Hematopoietic multipotent progenitor cell treated with erythropoietin and hydrocortisone succinate and interleukin-3 and kit ligand, for 8 days (in vitro differentiated cells): ENCODE measurements at regions not wholly inside any gene's neighbourhood (a gene's known extent, or its start where the extent isn't known, plus 50 kb on each side); places are given as distances from the start of the nearest gene placed in this dataset.

ENCODE experiments used
- DNase-seq: peaks from one replicate; pipeline ENCODE4 v3.0.0-alpha.2; 2015

GRCh38 chr6:44664716-44665115 lies 277.2 kb downstream of the CDC5L start:
- DNase-seq = no peak

DNA sequence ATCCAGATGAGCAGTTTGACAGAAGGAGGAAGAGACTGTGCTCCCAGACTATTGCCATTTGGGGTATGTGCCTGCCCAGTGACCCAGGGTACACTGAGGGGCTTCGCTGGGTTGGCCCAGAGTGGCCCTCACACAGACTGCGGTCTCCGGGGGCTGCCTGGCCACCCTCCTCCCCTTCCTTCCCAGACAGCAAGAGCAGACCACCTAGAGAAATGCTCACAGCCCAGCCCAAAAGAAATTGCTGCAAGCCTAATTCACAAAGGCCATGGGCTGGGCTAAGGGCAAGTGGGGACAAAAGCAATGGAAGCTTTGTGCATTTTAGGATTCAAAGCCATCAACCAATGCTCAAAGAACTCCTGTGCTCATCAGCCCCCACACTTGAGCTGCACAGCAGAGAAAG lies 277.6 kb downstream of the CDC5L start:
- DNase-seq = no peak

GRCh38 chr6:44665683-44666082 lies 278.2 kb downstream of the CDC5L start:
- no peak for DNase-seq

DNA sequence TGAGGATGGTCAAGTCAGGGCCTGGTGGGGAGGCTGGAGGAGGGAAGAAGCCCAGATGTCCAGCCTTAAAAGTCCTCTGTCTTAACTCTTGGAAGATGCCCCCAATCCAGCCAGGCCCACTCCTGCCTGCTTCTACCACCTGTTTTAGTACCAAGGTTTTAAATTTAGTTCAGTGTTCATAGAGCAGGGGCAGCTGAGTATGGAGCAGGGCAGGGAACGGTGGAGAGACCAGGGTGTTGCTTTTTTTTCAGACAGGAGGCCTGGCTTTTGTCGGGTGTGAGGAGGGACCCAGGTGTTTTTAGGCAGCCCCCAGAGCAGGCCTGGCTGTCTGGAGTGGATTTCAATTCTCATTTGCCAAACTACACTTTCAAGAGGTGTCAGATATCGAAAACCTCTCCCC lies 278.8 kb downstream of the CDC5L start:
- no peak for DNase-seq

GRCh38 chr6:44667226-44667625 lies 279.7 kb downstream of the CDC5L start:
- DNase-seq = no peak

- peak; percentile 16 for DNase-seq
Measured at GRCh38 chr6:44667668-44668390, 280.3 kb downstream of the CDC5L start.

- DNase-seq = no peak
Measured at GRCh38 chr6:44668391-44668930, 281.0 kb downstream of the CDC5L start.

DNA sequence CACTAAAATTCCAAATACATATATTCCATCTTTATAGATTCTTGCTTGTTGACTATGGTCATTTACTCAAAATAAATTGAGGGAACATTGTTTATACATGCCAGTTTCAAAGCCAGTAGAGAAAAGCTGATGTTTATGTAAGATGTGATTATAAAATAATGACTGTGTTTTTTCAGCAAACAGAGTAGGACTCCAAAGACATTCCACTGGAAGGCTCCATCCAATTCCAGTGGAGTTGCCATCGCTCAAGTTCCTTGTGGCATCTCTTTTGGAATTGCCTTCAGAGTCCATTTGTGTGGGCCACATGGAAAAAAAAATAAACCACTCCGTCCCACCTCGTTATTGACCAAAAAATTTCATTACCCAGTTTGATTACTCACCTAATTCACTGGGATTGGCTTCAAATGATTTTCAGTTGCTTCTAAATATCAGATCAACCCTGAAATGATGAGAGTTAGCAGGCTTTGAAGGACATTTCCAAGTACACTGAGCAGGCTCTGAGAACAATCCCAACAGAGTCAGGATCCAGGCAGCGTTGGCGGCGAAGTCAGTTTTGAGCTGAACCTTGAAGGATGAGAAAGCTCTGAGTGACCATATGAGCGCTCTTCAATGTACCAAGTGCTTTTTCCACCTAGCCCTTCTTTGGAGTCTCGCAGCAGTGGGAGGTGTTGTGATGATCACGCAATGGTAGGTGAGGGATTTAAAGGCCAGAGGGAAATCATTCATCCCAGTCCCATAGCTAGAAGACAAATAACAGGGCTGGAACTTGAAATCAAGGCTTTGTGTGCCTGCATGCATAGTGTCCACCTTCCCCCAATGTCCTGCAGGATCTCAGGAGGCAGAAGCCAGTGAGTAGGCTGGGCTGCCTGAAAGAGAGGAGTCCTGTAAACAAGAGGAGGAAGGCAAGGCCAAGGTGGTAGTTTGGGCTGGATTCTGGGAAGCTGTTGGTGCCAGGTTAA lies 281.7 kb downstream of the CDC5L start:
- no peak for DNase-seq

DNA sequence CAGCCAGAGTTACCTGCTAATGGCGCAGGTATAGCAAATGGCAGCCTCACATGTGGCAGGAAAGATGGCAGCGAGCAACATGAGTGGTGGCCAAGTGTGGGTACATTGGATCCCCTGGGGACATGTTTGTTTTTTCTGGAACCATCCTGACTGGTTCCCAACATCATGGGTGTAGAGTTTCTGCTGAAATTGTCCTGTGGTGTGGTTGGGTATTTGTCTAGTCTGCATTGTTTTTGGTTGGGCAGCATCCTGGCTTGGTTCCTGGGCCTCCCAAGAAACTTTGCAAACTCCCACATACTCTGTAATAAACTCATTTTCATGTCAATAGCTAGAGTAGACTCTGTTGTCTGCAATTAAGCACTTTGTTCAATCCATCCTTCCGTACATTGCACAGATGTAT lies 282.6 kb downstream of the CDC5L start:
- no peak for DNase-seq

- DNase-seq = no peak
Measured at GRCh38 chr6:44671333-44671732, 283.8 kb downstream of the CDC5L start.

DNA sequence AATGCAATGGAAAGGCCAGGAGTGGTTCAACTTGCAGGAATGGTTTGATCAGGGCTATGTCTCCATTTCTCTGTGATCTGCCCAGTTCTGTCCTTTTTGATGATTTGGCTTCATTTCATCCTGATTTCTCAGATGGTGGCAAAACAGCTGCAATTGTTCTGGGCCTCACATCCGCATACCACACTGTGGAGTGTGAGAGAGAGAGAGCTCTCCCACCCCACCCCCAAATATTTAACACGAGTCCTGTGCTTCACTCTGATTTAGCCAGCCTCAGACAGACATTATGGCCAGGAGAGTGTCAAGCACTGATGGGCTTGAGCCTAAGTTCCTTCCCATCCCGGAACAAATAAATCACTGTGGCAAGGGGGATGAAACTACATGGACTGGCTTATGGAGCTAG lies 284.6 kb downstream of the CDC5L start:
- DNase-seq = no peak

- no peak for DNase-seq
Measured at GRCh38 chr6:44672841-44673240, 285.3 kb downstream of the CDC5L start.

GRCh38 chr6:44674226-44675155 lies 287.0 kb downstream of the CDC5L start:
- no peak for DNase-seq

- DNase-seq = no peak
Measured at GRCh38 chr6:44675449-44675848, 287.9 kb downstream of the CDC5L start.

DNA sequence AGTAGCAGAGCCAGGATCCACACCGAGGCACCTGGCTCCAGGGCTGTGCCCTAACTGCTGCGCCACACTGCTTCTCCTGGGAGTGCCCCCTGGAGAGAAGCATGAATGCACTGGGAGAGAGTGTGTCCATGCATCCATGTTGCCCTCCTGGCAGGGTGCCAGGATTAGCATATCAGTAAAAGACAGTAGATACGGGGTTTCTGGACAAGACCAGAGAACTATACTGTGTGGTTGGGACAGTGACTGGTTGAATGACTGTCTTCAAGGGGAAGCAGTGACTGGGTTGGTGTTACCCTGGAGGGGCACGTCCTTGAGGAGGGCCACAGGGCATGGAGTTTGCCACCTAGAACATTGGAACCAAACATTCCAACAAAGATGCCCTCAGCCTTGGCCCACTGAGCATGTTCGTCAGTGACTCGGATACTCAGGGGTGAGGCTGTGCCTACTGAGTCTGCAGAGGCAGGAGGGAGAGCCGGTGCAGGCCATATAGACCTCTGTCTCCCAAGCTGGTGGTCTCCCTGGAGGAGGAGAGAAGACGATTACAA lies 288.8 kb downstream of the CDC5L start:
- peak; percentile 6 for DNase-seq

GRCh38 chr6:44676826-44677433 lies 289.4 kb downstream of the CDC5L start:
- no peak for DNase-seq

- DNase-seq = no peak
Measured at GRCh38 chr6:44678252-44678935, 290.9 kb downstream of the CDC5L start.

- DNase-seq = no peak
Measured at GRCh38 chr6:44679438-44680201, 292.1 kb downstream of the CDC5L start.

- no peak for DNase-seq
Measured at GRCh38 chr6:44680202-44680720, 292.8 kb downstream of the CDC5L start.

GRCh38 chr6:44681761-44682160 lies 294.3 kb downstream of the CDC5L start:
- DNase-seq = no peak
